Cardiac fibroblast (primary cell): ENCODE measurements at regions not wholly inside any gene's neighbourhood (a gene's known extent, or its start where the extent isn't known, plus 50 kb on each side); places are given as distances from the start of the nearest gene placed in this dataset.

Source experiments
- DNase-seq, 2 donors: peaks; one replicate each; pipeline versions ENCODE4 v3.0.0 to v3.0.0-alpha.2; 2010; ENCODE audit warnings: low read depth in 2 of 2
- H3K4me3 ChIP-seq, 2 donors: replicated peaks in 1 of 2; 1 replicate in 1 of 2; 2 replicates in 1 of 2; pipeline ENCODE4 v1.5.1; 2011; ENCODE audit warnings: low read depth in 2 of 2, low read length in 2 of 2, mild to moderate bottlenecking in 2 of 2, moderate library complexity in 1 of 2
- CTCF ChIP-seq: IDR thresholded peaks from one replicate; pipeline ENCODE4 v1.5.1; 2011; ENCODE audit warnings: low read depth, mild to moderate bottlenecking, low read length, inconsistent platforms

GRCh38 chr5:1938310-1939000 is 55.7 kb upstream of the IRX4 start:
- H3K4me3 ChIP-seq: no peak overlapping the region
- DNase-seq: no peak
- no peak for TF ChIP-seq CTCF

GRCh38 chr5:1937590-1937989 is 54.9 kb upstream of the IRX4 start:
- no peak overlapping the region for H3K4me3 ChIP-seq

GRCh38 chr5:1936901-1937300 is 54.2 kb upstream of the IRX4 start:
- no peak for DNase-seq
- H3K4me3 ChIP-seq: no peak overlapping the region
- no peak for TF ChIP-seq CTCF

More at GRCh38 chr5:1937590-1937989, 54.9 kb upstream of the IRX4 start:
- no peak for DNase-seq
- no peak for TF ChIP-seq CTCF

- no peak for TF ChIP-seq CTCF
- DNase-seq: no peak
- no peak overlapping the region for H3K4me3 ChIP-seq
Measured at GRCh38 chr5:1936413-1936812, 53.7 kb upstream of the IRX4 start.

- TF ChIP-seq CTCF: no peak
- H3K4me3 ChIP-seq: no peak overlapping the region
- no peak for DNase-seq
Measured at GRCh38 chr5:1934801-1935429, 52.2 kb upstream of the IRX4 start.

- no peak for TF ChIP-seq CTCF
- no peak for DNase-seq
- no peak overlapping the region for H3K4me3 ChIP-seq
Measured at GRCh38 chr5:1934056-1934394, 51.3 kb upstream of the IRX4 start.
